Endothelial cell (in vitro differentiated cells): ENCODE measurements at regions not wholly inside any gene's neighbourhood (a gene's known extent, or its start where the extent isn't known, plus 50 kb on each side); places are given as distances from the start of the nearest gene placed in this dataset.

ENCODE experiments used
- DNase-seq: peaks from one replicate; pipeline ENCODE4 v3.0.0; 2021; ENCODE audit warnings: low spot score
- H3K27ac Mint-ChIP-seq: one replicate; pipeline ENCODE4 v1.8.0; 2021; ENCODE audit warnings: mixed read lengths, inconsistent platforms; ENCODE audit not compliant: unreplicated experiment
- H3K27me3 Mint-ChIP-seq: one replicate; pipeline ENCODE4 v1.8.0; 2021; ENCODE audit warnings: mild to moderate bottlenecking, moderate library complexity, mixed read lengths, inconsistent platforms; ENCODE audit not compliant: unreplicated experiment
- H3K36me3 Mint-ChIP-seq: one replicate; pipeline ENCODE4 v1.8.0; 2021; ENCODE audit warnings: mild to moderate bottlenecking, low read depth, mixed read lengths, inconsistent platforms; ENCODE audit not compliant: unreplicated experiment
- H3K4me1 Mint-ChIP-seq: one replicate; pipeline ENCODE4 v1.8.0; 2021; ENCODE audit warnings: mild to moderate bottlenecking, mixed read lengths, inconsistent platforms; ENCODE audit not compliant: unreplicated experiment
- H3K4me3 Mint-ChIP-seq: one replicate; pipeline ENCODE4 v1.8.0; 2021; ENCODE audit warnings: mild to moderate bottlenecking, mixed read lengths, inconsistent platforms; ENCODE audit not compliant: unreplicated experiment
- H3K9me3 Mint-ChIP-seq: one replicate; pipeline ENCODE4 v1.8.0; 2021; ENCODE audit warnings: mixed read lengths, inconsistent platforms; ENCODE audit not compliant: unreplicated experiment
- TF ChIP-seq, protein P1 (sequence below): fragments of 200-600 bp; sonication (generic); IDR thresholded peaks from one replicate; pipeline ENCODE4 v1.5.0; 2021; ENCODE audit warnings: antibody characterized with exemption; ENCODE audit not compliant: unreplicated experiment

DNA sequence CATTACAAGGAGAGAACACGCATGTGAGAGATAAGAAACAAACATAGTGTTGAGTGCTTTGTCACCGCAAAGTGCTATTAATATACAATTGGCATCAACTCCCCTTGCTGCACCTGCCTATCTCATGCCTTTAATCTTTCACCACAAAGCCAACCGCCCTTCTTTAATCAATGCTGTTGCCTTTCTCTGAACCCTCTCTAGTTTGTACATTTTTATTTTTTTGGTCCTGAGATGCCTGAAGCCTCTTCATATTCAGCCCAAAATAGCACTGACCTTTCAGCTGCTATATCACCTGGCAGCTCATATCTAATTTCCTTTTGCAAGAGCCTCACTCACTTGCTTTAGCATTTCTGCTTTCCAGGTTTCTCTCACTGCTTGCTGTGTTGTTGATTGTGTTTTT, 504.7 kb downstream of the NUF2 start:
- H3K36me3 Mint-ChIP-seq: no peaks in the 10 kb centered on the region
- TF ChIP-seq, protein P1, sequence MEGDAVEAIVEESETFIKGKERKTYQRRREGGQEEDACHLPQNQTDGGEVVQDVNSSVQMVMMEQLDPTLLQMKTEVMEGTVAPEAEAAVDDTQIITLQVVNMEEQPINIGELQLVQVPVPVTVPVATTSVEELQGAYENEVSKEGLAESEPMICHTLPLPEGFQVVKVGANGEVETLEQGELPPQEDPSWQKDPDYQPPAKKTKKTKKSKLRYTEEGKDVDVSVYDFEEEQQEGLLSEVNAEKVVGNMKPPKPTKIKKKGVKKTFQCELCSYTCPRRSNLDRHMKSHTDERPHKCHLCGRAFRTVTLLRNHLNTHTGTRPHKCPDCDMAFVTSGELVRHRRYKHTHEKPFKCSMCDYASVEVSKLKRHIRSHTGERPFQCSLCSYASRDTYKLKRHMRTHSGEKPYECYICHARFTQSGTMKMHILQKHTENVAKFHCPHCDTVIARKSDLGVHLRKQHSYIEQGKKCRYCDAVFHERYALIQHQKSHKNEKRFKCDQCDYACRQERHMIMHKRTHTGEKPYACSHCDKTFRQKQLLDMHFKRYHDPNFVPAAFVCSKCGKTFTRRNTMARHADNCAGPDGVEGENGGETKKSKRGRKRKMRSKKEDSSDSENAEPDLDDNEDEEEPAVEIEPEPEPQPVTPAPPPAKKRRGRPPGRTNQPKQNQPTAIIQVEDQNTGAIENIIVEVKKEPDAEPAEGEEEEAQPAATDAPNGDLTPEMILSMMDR: no peak
- H3K9me3 Mint-ChIP-seq: no peaks in the 10 kb centered on the region

DNA sequence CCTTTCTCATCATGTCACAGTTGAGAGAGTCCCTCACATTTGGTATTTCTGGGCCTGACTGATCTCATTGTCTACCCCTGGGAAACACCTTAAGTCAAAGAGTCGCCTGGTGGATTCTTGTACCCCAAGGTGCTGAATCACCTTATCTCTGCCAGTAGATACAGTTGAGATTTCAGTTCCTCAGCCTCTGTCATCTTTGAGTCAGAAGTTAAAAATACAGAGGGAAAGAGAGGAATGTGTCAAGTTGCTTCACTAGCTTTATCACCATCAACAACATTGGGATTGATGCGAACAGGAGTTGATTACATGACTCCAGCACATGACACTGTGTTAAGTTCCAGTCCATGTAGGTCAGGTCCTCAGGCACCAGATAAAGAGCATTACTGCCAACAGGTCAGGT, 513.0 kb downstream of the NUF2 start:
- TF ChIP-seq, protein P1: no peak
- Mint-ChIP-seq H3K27ac (no peak overlapping the region), H3K9me3 (no peaks in the 10 kb centered on the region), H3K27me3 (no peaks in the 10 kb centered on the region), H3K36me3 (no peaks in the 10 kb centered on the region), H3K4me3 (no peak overlapping the region), H3K4me1 (peaks cover 7% of the 10 kb centered on the region)
- DNase-seq: no peak

More for the DNA sequence above, 504.7 kb downstream of the NUF2 start:
- H3K27me3 Mint-ChIP-seq: no peaks in the 10 kb centered on the region
- no peak overlapping the region for H3K4me3 Mint-ChIP-seq
- H3K4me1 Mint-ChIP-seq: no peaks in the 10 kb centered on the region
- no peak overlapping the region for H3K27ac Mint-ChIP-seq
- no peak for DNase-seq

DNA sequence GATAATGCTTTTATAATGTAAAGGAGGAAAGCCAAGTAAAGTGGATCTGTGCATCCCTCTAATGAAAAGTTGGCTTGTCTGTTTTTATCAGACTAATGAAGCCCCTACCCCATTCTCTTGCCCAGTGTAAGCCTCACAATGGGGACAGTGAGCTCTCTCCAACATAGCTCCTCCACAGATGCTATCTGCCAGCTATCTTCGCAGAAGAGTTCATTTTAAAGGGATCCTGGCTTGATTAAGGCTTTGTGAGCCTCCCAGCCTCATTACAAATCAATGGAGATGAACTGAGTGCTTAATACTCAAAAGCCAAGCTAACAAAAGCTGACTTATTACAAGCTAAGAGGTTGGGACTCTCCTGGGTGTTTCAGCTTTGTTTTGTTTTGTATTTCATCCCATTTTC, 514.7 kb downstream of the NUF2 start:
- no peak overlapping the region for H3K27ac Mint-ChIP-seq
- TF ChIP-seq, protein P1: no peak
- no peaks in the 10 kb centered on the region for H3K27me3 Mint-ChIP-seq
- no peaks in the 10 kb centered on the region for H3K36me3 Mint-ChIP-seq
- no peak for DNase-seq
- no peak overlapping the region for H3K4me3 Mint-ChIP-seq
- H3K4me1 Mint-ChIP-seq: peaks cover 7% of the 10 kb centered on the region
- H3K9me3 Mint-ChIP-seq: no peaks in the 10 kb centered on the region

DNA sequence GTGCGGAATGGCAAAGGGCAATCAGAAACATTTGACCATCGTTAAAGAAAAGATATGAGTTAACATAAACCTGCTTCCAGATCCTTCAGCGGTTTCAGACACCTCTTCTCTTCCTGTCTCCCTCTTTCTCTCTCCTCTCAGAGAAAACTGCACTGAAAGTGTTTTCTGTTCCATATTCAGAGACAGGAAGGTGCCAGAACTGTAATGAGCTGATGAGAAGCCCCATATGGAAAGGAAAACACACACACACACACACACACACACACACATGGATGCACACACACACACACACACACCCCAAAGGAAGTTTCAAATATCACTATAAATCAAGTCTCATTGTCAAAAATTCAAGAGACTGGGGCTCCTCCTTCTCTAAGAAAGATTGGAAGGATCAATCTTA, 515.5 kb downstream of the NUF2 start:
- no peak for DNase-seq
- Mint-ChIP-seq H3K27me3 (no peaks in the 10 kb centered on the region), H3K4me3 (no peak overlapping the region), H3K4me1 (peaks cover 7% of the 10 kb centered on the region), H3K36me3 (no peaks in the 10 kb centered on the region), H3K27ac (no peak overlapping the region), H3K9me3 (no peaks in the 10 kb centered on the region)
- TF ChIP-seq, protein P1: no peak

DNA sequence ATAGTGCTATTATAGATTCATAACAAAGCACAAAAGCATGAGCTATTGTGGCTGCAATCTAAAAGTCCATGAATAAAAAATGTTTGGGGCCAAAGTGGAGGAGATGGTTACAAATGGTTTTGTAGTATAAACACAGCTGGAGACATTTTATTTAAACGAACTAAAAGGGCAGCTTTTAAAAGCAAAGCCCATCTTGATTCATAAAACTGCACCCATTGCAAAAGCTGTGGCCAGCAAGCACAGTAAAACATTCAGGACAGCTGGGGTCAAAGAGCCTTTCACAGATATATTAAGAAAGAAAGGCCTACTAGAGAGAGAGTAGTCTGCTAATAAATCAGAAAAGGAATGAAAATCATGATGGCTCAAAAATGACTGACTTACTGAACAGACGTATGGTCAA, 520.8 kb downstream of the NUF2 start:
- no peaks in the 10 kb centered on the region for H3K9me3 Mint-ChIP-seq
- H3K36me3 Mint-ChIP-seq: no peaks in the 10 kb centered on the region
- H3K4me3 Mint-ChIP-seq: no peak overlapping the region
- no peak for DNase-seq
- H3K4me1 Mint-ChIP-seq: no peaks in the 10 kb centered on the region
- TF ChIP-seq, protein P1: no peak
- H3K27ac Mint-ChIP-seq: no peak overlapping the region
- no peaks in the 10 kb centered on the region for H3K27me3 Mint-ChIP-seq
